GM19468 (cell line): ENCODE measurements at regions not wholly inside any gene's neighbourhood (a gene's known extent, or its start where the extent isn't known, plus 50 kb on each side); places are given as distances from the start of the nearest gene placed in this dataset.

Source experiments
- ATAC-seq: cut with Tn5 transposase; IDR thresholded peaks from one replicate; pipeline ENCODE4 v1.9.1; 2021; ENCODE audit warnings: mild to moderate bottlenecking, moderate library complexity, moderate number of reproducible peaks; ENCODE audit not compliant: unreplicated experiment; ENCODE audit errors: extremely low read depth

- ATAC-seq, result no peak
Observed at GRCh38 chr22:49204599-49205482, 622.8 kb downstream of the BRD1 start.

- no peak for ATAC-seq
Observed at GRCh38 chr22:49203859-49204598, 623.6 kb downstream of the BRD1 start.

GRCh38 chr22:49203091-49203858, 624.4 kb downstream of the BRD1 start:
- ATAC-seq, result no peak

- no peak for ATAC-seq
Observed at GRCh38 chr22:49202226-49202625, 625.4 kb downstream of the BRD1 start.

DNA sequence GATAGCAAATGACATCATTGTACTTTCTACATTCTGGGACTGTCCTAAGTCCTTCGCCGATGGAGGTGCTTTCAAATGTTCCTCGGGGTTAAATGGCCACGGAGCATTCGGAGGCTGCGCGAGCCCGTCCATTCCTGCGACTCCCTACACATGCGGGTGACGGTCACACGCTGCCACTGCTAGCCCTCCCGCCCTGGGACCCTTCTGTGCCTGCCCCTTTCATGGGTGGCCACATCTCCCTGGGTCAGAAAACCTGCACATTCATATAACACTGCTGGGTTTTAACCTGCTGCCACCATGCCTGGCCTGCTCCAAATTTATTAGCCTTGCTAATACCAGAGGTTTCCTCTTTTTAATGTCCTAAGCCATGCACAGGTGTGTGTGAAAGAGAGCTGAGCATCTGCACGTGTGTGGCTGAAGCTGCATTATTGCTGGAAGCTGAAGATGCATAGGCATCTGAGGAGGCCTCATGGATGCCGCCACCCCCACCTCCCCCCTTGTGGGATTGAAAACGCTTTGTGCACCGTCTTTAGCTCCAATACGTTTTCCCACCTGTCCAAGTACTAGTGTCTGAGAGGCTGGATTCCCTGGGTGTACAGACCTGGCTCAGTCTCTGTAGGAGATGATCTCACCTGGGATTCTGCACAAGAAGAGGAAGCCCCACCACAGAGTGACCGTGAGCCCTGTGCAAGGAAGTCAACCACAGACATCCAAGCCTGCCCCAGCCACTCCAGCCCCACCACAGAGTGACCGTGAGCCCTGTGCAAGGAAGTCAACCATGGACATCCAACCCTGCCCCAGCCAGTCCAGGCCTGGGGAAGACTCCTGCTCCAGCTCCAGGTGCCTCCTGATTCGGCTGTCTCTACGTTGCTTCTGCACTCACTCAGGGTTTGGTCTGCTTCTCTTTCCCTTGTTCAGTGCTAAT, 626.4 kb downstream of the BRD1 start:
- no peak for ATAC-seq

DNA sequence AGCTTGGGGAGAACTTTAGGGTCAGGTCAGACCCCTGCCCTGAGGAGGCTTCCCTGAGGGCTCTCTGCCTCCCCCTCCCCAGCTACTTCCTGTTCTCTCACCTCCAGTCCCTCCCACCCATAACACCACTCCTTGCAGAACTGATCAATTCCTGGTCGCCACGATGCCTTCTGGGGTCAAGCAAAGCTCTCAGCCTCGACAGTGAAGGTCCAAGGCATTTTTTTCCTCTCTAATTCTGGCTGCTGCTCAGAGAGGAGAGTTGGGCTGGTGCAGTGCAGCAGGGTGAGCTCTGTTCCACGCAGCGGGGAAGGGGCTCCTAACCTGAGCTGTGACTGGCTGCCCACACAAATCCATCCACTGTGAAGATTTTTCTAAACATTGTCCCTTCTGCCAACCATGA, 628.4 kb downstream of the BRD1 start:
- no peak for ATAC-seq

DNA sequence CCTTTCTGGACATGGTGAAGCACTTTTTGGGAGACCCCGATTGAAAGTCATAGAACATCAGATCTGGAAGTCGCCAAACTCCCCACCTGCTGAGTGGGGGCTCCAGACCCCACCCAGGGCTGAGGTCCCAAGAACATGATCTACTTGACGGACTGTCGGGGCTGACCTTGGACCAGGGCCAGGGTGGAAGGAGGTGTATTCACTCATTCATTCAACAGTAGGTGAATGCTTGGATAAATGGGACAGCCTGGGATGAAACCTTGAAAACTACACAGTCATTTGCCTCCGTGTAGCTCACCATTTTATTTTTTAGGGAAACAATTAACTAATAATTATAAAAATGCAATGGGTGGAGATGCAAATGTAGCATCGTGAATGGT, 629.0 kb downstream of the BRD1 start:
- ATAC-seq, result no peak

DNA sequence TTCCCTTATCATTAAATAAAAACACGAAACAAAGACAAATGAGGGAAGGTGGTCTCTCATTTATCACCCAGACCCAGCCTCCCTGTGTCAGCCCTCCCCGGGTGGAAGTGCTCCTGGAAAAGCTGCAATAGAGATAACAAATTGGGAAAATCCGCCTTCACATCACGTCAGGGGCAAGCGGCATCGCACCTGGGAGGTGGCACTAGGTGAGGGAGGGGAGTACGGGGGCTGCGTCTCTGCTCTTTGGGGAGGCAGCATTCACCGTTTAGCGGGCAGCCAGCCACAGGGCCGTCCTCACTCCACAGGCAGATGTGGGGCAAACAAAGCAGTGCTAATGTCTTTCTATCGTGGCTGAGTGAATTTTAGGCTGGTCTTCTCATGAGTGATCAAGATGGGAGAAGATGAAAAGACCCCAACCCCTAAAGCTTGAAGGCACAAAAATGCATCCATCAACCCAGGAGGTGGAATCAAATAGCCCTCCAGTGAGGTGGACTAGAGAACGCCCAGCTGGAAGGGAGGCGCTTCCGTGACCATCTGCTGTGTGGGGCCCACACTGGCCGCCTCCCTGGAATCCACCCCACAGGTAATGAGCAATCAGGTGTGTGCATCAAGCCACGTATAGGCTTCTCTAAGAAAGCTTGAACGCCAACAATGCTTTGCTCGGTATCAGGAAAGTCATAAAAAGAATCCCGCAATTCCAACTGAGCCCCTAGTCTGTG, 629.5 kb downstream of the BRD1 start:
- ATAC-seq, result no peak

DNA sequence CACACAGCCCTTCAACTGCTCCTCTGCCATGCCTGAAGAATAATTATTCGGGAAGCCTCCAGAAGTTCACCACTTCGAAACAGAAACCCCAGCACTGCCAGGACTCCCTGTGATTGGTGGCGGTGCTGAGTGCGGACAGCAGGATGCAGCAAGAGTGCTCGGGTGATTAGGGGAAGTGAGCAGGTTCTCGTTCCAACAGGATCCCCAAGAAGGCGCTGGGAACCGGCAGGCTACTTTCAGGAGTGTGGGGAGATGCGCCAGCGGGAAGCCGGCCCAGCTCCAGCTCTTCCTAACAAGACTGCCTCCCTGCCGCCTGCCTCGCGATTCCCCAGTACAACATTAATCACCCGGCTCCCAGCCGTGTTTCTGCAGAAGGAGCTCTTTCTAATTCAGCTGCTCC, 630.2 kb downstream of the BRD1 start:
- no peak for ATAC-seq

- no peak for ATAC-seq
Observed at GRCh38 chr22:49196046-49196511, 631.6 kb downstream of the BRD1 start.

DNA sequence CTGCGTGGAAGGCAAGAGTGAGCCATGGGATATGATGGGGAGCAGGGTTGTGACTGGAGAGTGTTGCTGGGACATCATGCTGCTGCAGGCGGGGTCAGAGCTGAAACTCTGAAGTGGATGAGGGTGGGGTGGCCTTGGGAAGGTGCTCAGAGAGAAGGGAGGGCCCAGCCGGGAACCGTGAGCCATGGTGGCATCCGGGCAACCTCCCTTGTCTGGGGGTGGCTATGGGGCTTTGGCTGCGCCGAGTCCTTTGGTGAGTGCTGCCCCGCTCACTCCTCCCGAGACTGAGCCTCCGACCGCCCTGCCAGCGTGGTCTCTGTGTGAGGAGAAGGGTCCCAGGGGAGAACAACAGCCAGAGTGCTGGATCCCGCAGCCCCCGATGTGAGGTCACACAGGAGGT, 632.0 kb downstream of the BRD1 start:
- no peak for ATAC-seq

DNA sequence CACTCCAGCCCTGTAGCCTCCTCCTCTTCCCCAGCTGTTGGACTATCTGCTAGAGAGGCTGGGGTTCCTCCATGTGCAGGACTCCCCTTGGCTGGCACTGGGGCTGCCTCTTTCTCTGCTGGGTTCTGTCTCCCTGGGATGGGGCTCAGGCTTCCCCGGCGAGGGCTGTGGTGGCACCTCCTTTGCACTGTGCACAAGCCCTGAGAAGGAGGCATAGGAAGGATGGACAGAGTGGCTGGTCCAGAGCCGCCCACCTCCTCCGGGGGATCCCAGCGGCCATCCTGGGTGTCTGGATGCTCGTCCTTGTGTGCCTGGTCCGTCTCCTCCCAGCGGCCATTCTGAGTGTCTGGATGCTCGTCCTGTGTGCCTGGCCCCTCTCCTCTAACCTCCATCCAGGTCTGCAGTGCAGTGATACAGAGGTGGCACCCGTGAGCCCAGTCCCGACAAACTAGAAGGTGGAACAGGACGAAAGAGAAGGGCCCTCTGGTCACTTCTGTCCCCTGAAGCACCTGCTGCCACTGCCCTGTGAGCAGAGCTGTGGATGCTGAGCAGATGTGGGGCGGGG, 633.7 kb downstream of the BRD1 start:
- ATAC-seq, result no peak

DNA sequence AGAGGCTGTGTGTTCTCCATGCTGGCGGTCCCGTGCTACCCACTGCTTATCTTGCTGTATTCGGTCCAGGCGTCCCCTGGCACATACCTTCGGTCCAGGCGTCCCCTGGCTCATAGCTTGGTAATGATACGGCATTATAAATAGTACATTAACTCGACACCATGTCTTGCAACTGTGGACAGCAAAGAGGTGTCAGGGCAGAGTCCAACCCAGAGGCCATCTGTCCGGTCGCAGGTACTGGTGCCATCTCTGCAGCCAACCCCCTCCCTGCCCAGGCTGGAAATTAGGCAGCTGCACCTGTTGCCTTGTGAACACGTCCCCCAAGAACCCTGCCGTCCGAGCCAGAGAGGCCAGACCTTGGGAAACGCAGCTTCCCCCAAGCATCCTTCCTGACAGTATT, 634.3 kb downstream of the BRD1 start:
- ATAC-seq, result no peak

DNA sequence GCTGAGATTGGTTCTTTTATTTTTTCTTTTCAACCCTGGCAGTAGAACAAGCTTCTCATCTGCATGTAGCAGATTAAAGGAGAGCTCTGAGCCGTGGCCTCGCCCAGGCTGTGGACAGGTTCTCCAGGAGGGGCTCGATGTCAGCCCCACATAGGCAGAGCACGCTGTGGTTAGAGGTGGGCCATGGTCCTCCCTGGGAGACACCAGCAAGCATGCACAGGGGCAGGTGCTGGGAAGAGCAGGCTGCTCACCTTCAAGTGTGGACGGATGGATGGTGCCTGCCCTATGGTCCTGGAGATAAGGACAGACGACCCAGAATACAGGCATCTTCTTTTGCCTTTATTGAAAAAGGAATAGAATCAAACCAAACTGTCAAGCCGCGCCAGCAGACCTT, 634.8 kb downstream of the BRD1 start:
- ATAC-seq, result no peak

DNA sequence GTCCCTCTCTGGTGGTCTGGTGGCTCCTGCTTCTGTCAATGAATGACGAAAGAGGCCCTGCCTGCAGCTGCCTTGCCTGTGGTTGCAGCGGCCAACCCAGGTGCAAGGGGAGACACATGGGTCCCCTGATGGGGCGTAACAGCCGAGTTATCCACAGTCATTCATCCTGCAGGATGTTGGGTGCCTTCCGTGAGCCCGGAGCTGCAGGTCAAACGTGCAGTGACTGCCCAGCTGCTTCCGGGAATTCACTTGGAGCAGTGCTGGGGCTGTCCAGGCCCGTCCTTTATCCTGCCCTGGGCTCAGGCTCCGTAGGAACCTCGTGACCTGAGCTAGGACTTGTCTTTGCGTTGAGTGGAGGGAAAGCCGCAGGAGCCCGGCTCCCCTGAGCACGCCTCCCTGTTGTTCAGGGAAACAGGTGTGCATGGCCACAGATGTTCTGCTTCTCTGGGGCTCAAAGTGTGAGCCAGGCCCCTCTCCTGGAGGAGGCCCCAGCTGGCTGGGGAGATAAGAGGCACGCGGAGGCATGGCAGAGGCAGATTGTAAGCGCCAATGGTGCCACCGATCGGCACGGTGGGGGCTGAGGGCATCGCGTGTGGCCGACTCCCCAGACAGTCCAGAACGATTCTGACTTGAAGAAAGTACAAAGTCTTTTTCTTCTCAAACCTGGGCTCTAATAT, 635.4 kb downstream of the BRD1 start:
- no peak for ATAC-seq

DNA sequence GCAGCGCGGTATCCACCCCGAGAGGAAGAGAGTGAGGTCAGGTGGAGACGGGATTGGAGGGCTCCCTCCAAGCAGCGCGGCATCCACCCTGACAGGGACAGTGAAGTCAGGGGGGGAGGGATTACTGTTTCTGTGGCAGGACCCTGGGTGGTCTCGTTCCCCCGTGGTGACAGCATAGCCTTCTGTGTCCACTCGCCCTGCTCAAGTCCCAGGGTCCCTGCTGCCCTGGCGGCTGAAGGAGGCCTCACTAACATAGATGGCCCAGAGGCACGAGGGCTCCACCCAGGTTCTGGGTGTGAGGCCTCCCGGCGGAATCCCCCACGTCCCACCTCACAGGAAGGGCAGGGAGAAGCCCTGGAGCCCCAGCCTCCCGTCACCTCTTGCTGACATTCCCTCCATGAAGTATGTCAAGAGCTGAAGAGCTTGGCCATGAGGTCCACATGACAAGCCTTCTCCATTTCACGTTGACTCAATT, 636.1 kb downstream of the BRD1 start:
- ATAC-seq, result no peak

- no peak for ATAC-seq
Observed at GRCh38 chr22:49190816-49191505, 636.7 kb downstream of the BRD1 start.

DNA sequence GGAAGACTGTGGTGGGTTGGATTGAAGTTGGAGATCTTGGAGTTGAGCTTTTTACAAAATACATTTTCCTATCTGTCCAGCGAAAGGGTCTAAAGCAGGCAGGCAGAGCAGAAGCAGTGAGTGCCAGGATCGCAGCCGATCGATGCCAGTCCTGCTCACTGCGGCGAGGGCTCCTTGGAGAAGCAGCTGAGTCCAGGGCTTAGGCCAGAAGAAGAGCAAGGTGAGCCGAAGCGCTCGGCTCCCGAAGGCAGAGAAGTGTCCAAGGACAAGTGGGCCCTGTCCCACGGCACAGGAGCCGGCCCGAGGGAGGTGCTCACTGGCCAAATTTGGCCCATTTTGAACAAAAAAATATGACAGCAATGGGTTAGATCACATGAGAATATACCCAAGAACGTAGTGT, 637.8 kb downstream of the BRD1 start:
- no peak for ATAC-seq
